NCI-H2227 (cell line): ENCODE measurements at regions not wholly inside any gene's neighbourhood (a gene's known extent, or its start where the extent isn't known, plus 50 kb on each side); places are given as distances from the start of the nearest gene placed in this dataset.
A peak's percentile ranks its signal among the peaks of the same experiment; 100 is the strongest.

Experiments
- DNase-seq: peaks from one replicate; lab custom pipeline; 2025; ENCODE audit not compliant: unreplicated experiment; lab: John Stamatoyannopoulos, UW

GRCh38 chr2:62370321-62371250, 135.4 kb downstream of the TMEM17 start:
- DNase-seq = no peak

GRCh38 chr2:62369541-62370202, 136.3 kb downstream of the TMEM17 start:
- DNase-seq = no peak

GRCh38 chr2:62364791-62365528, 141.0 kb downstream of the TMEM17 start:
- no peak for DNase-seq

- no peak for DNase-seq
These were observed 142.8 kb downstream of the TMEM17 start for GRCh38 chr2:62363166-62363565.

- no peak for DNase-seq
These were observed 143.4 kb downstream of the TMEM17 start for GRCh38 chr2:62362561-62362960.

GRCh38 chr2:62361964-62362363, 144.0 kb downstream of the TMEM17 start:
- DNase-seq = no peak

- DNase-seq = no peak
These were observed 151.0 kb downstream of the TMEM17 start for GRCh38 chr2:62354771-62355561.

- DNase-seq = no peak
These were observed 154.0 kb downstream of the TMEM17 start for GRCh38 chr2:62352031-62352430.

- DNase-seq = no peak
These were observed 153.9 kb downstream of the B3GNT2 start for GRCh38 chr2:62349788-62350187.

- DNase-seq = no peak
These were observed 152.8 kb downstream of the B3GNT2 start for GRCh38 chr2:62348700-62349099.

GRCh38 chr2:62347563-62348270, 151.8 kb downstream of the B3GNT2 start:
- no peak for DNase-seq

- no peak for DNase-seq
These were observed 148.6 kb downstream of the B3GNT2 start for GRCh38 chr2:62344472-62344871.

- no peak for DNase-seq
These were observed 147.9 kb downstream of the B3GNT2 start for GRCh38 chr2:62343636-62344337.

- DNase-seq = no peak
These were observed 147.3 kb downstream of the B3GNT2 start for GRCh38 chr2:62343206-62343605.

GRCh38 chr2:62340994-62341484, 145.1 kb downstream of the B3GNT2 start:
- DNase-seq = no peak

- DNase-seq = no peak
These were observed 143.9 kb downstream of the B3GNT2 start for GRCh38 chr2:62339837-62340236.

GRCh38 chr2:62339413-62339812, 143.5 kb downstream of the B3GNT2 start:
- no peak for DNase-seq

GRCh38 chr2:62338111-62338510, 142.2 kb downstream of the B3GNT2 start:
- DNase-seq = peak; percentile 53

GRCh38 chr2:62337403-62337802, 141.5 kb downstream of the B3GNT2 start:
- DNase-seq = no peak
